ENCODE measurements at regions not wholly inside any gene's neighbourhood (a gene's known extent, or its start where the extent isn't known, plus 50 kb on each side); places are given as distances from the start of the nearest gene placed in this dataset.

GRCh38 chr13:74039667-74040066 is 94.5 kb downstream of the KLF12 start:
- H2BK120ac ChIP-seq (ENCODE audit: low read depth, low read length) = no peak overlapping the region
- no peak overlapping the region for H3K9ac ChIP-seq (ENCODE audit: low read length)
- DNase-seq = no peak
- H3K36me3 ChIP-seq (ENCODE audit: control insufficient read depth in 1 of 2, insufficient read depth in 2 of 2, low read depth in 1 of 2, low read length in 2 of 2) = no peaks in the 10 kb centered on the region
- H3K4me1 ChIP-seq (ENCODE audit: control insufficient read depth, insufficient read depth, low read depth, low read length) = peaks cover 4% of the 10 kb centered on the region
- H2AFZ ChIP-seq (ENCODE audit: low read depth, low read length) = no peak overlapping the region
- no peak overlapping the region for H2BK5ac ChIP-seq (ENCODE audit: low read depth, low read length, poor library complexity, severe bottlenecking)
- H4K8ac ChIP-seq (ENCODE audit: low read length) = no peak overlapping the region
- 100% methylated on average over 3 of the region's 3 CpGs for WGBS
- H3K27ac ChIP-seq (ENCODE audit: low read length, poor library complexity, severe bottlenecking) = no peak overlapping the region
- no peak overlapping the region for H3K4me3 ChIP-seq (ENCODE audit: insufficient read depth in 1 of 2, low read depth in 1 of 2, low read length in 2 of 2)
- no peak overlapping the region for H4K91ac ChIP-seq (ENCODE audit: low read length)
- peaks cover 26% of the 10 kb centered on the region for H3K79me1 ChIP-seq (replicated peaks; ENCODE audit: low read length, poor library complexity, severe bottlenecking)
- no peak overlapping the region for H2BK15ac ChIP-seq (ENCODE audit: low read depth, poor library complexity, severe bottlenecking)
- no peaks in the 10 kb centered on the region for H3K9me3 ChIP-seq (ENCODE audit: control insufficient read depth, low read length)
- no peak overlapping the region for H3K14ac ChIP-seq (ENCODE audit: low read length in 2 of 2)
- H2AK5ac ChIP-seq (ENCODE audit: low read length, severe bottlenecking) = no peak overlapping the region
- H3K27me3 ChIP-seq (ENCODE audit: control insufficient read depth in 1 of 2, insufficient read depth in 1 of 2, low read length in 2 of 2) = no peaks in the 10 kb centered on the region
- H3K4me2 ChIP-seq (ENCODE audit: low read length, poor library complexity, severe bottlenecking) = no peak overlapping the region
- H3K4ac ChIP-seq (ENCODE audit: low read depth in 1 of 2, low read length in 2 of 2) = no peak overlapping the region
- no peak overlapping the region for H3K18ac ChIP-seq (ENCODE audit: low read depth in 1 of 2, low read length in 2 of 2)
- H3K23ac ChIP-seq (ENCODE audit: low read length in 2 of 2) = no peak overlapping the region
- no peak overlapping the region for H2BK12ac ChIP-seq (ENCODE audit: low read length in 2 of 2)

- Histone ChIP-seq H2AFZ (ENCODE audit: low read depth, low read length) (no peak overlapping the region), H3K4ac (ENCODE audit: low read depth in 1 of 2, low read length in 2 of 2) (no peak overlapping the region), H3K4me1 (ENCODE audit: control insufficient read depth, insufficient read depth, low read depth, low read length) (peaks cover 4% of the 10 kb centered on the region), H3K36me3 (ENCODE audit: control insufficient read depth in 1 of 2, insufficient read depth in 2 of 2, low read depth in 1 of 2, low read length in 2 of 2) (no peaks in the 10 kb centered on the region), H3K27ac (ENCODE audit: low read length, poor library complexity, severe bottlenecking) (no peak overlapping the region), H2BK15ac (ENCODE audit: low read depth, poor library complexity, severe bottlenecking) (no peak overlapping the region), H2BK5ac (ENCODE audit: low read depth, low read length, poor library complexity, severe bottlenecking) (no peak overlapping the region), H4K91ac (ENCODE audit: low read length) (no peak overlapping the region), H3K23ac (ENCODE audit: low read length in 2 of 2) (no peak overlapping the region), H3K9ac (ENCODE audit: low read length) (no peak overlapping the region), H4K8ac (ENCODE audit: low read length) (no peak overlapping the region), H3K9me3 (ENCODE audit: control insufficient read depth, low read length) (no peaks in the 10 kb centered on the region), H2BK120ac (ENCODE audit: low read depth, low read length) (no peak overlapping the region), H3K18ac (ENCODE audit: low read depth in 1 of 2, low read length in 2 of 2) (no peak overlapping the region), H2BK12ac (ENCODE audit: low read length in 2 of 2) (no peak overlapping the region), H3K79me1 (replicated peaks; ENCODE audit: low read length, poor library complexity, severe bottlenecking) (peaks cover 25% of the 10 kb centered on the region), H2AK5ac (ENCODE audit: low read length, severe bottlenecking) (no peak overlapping the region), H3K4me2 (ENCODE audit: low read length, poor library complexity, severe bottlenecking) (no peak overlapping the region), H3K4me3 (ENCODE audit: insufficient read depth in 1 of 2, low read depth in 1 of 2, low read length in 2 of 2) (no peak overlapping the region), H3K14ac (ENCODE audit: low read length in 2 of 2) (no peak overlapping the region), H3K27me3 (ENCODE audit: control insufficient read depth in 1 of 2, insufficient read depth in 1 of 2, low read length in 2 of 2) (no peaks in the 10 kb centered on the region)
- no peak for DNase-seq
- 100% methylated on average over 1 of the region's 2 CpGs for WGBS
Measured at GRCh38 chr13:74039154-74039553, 95.0 kb downstream of the KLF12 start.

- H3K36me3 ChIP-seq (ENCODE audit: control insufficient read depth in 1 of 2, insufficient read depth in 2 of 2, low read depth in 1 of 2, low read length in 2 of 2) = no peaks in the 10 kb centered on the region
- H2BK5ac ChIP-seq (ENCODE audit: low read depth, low read length, poor library complexity, severe bottlenecking) = no peak overlapping the region
- no peak overlapping the region for H3K4me2 ChIP-seq (ENCODE audit: low read length, poor library complexity, severe bottlenecking)
- H3K27me3 ChIP-seq (ENCODE audit: control insufficient read depth in 1 of 2, insufficient read depth in 1 of 2, low read length in 2 of 2) = no peaks in the 10 kb centered on the region
- no peak overlapping the region for H3K14ac ChIP-seq (ENCODE audit: low read length in 2 of 2)
- no peak overlapping the region for H3K4me3 ChIP-seq (ENCODE audit: insufficient read depth in 1 of 2, low read depth in 1 of 2, low read length in 2 of 2)
- H3K9ac ChIP-seq (ENCODE audit: low read length) = no peak overlapping the region
- H3K23ac ChIP-seq (ENCODE audit: low read length in 2 of 2) = no peak overlapping the region
- no peak for DNase-seq
- no peak overlapping the region for H2AFZ ChIP-seq (ENCODE audit: low read depth, low read length)
- no peak overlapping the region for H2BK15ac ChIP-seq (ENCODE audit: low read depth, poor library complexity, severe bottlenecking)
- no peak overlapping the region for H3K4ac ChIP-seq (ENCODE audit: low read depth in 1 of 2, low read length in 2 of 2)
- peaks cover 4% of the 10 kb centered on the region for H3K4me1 ChIP-seq (ENCODE audit: control insufficient read depth, insufficient read depth, low read depth, low read length)
- H2BK120ac ChIP-seq (ENCODE audit: low read depth, low read length) = no peak overlapping the region
- H2BK12ac ChIP-seq (ENCODE audit: low read length in 2 of 2) = no peak overlapping the region
- H4K91ac ChIP-seq (ENCODE audit: low read length) = no peak overlapping the region
- H3K9me3 ChIP-seq (ENCODE audit: control insufficient read depth, low read length) = no peaks in the 10 kb centered on the region
- no peak overlapping the region for H2AK5ac ChIP-seq (ENCODE audit: low read length, severe bottlenecking)
- H4K8ac ChIP-seq (ENCODE audit: low read length) = no peak overlapping the region
- peaks cover 20% of the 10 kb centered on the region for H3K79me1 ChIP-seq (replicated peaks; ENCODE audit: low read length, poor library complexity, severe bottlenecking)
- no peak overlapping the region for H3K27ac ChIP-seq (ENCODE audit: low read length, poor library complexity, severe bottlenecking)
- no peak overlapping the region for H3K18ac ChIP-seq (ENCODE audit: low read depth in 1 of 2, low read length in 2 of 2)
Measured at GRCh38 chr13:74037762-74038161, 96.4 kb downstream of the KLF12 start.

- no peak overlapping the region for H3K23ac ChIP-seq (ENCODE audit: low read length in 2 of 2)
- no peak overlapping the region for H2AK5ac ChIP-seq (ENCODE audit: low read length, severe bottlenecking)
- no peak overlapping the region for H3K14ac ChIP-seq (ENCODE audit: low read length in 2 of 2)
- H3K18ac ChIP-seq (ENCODE audit: low read depth in 1 of 2, low read length in 2 of 2) = peak overlapping the region in 1 of 2 experiments; percentile 66
- H2AFZ ChIP-seq (ENCODE audit: low read depth, low read length) = no peak overlapping the region
- H2BK15ac ChIP-seq (ENCODE audit: low read depth, poor library complexity, severe bottlenecking) = no peak overlapping the region
- no peaks in the 10 kb centered on the region for H3K36me3 ChIP-seq (ENCODE audit: control insufficient read depth in 1 of 2, insufficient read depth in 2 of 2, low read depth in 1 of 2, low read length in 2 of 2)
- H3K4me3 ChIP-seq (ENCODE audit: insufficient read depth in 1 of 2, low read depth in 1 of 2, low read length in 2 of 2) = no peak overlapping the region
- peaks cover 4% of the 10 kb centered on the region for H3K4me1 ChIP-seq (ENCODE audit: control insufficient read depth, insufficient read depth, low read depth, low read length)
- no peak overlapping the region for H3K4me2 ChIP-seq (ENCODE audit: low read length, poor library complexity, severe bottlenecking)
- H2BK12ac ChIP-seq (ENCODE audit: low read length in 2 of 2) = no peak overlapping the region
- H3K27ac ChIP-seq (ENCODE audit: low read length, poor library complexity, severe bottlenecking) = no peak overlapping the region
- H3K79me1 ChIP-seq (replicated peaks; ENCODE audit: low read length, poor library complexity, severe bottlenecking) = peaks cover 21% of the 10 kb centered on the region
- no peak overlapping the region for H2BK120ac ChIP-seq (ENCODE audit: low read depth, low read length)
- no peak overlapping the region for H3K4ac ChIP-seq (ENCODE audit: low read depth in 1 of 2, low read length in 2 of 2)
- no peak overlapping the region for H3K9ac ChIP-seq (ENCODE audit: low read length)
- no peak overlapping the region for H4K91ac ChIP-seq (ENCODE audit: low read length)
- no peak overlapping the region for H4K8ac ChIP-seq (ENCODE audit: low read length)
- H2BK5ac ChIP-seq (ENCODE audit: low read depth, low read length, poor library complexity, severe bottlenecking) = no peak overlapping the region
- H3K9me3 ChIP-seq (ENCODE audit: control insufficient read depth, low read length) = no peaks in the 10 kb centered on the region
- DNase-seq = no peak
- no peaks in the 10 kb centered on the region for H3K27me3 ChIP-seq (ENCODE audit: control insufficient read depth in 1 of 2, insufficient read depth in 1 of 2, low read length in 2 of 2)
- 100% methylated on average over 2 of the region's 2 CpGs for WGBS
Measured at GRCh38 chr13:74036373-74036772, 97.8 kb downstream of the KLF12 start.

All from mesenchymal stem cell (in vitro differentiated cells and primary cell).